IPS-15b (cell line): ENCODE measurements at regions not wholly inside any gene's neighbourhood (a gene's known extent, or its start where the extent isn't known, plus 50 kb on each side); places are given as distances from the start of the nearest gene placed in this dataset.
"Not testable (repeated sequence)": the region's sequence is repeated elsewhere in the genome, so short reads cannot be mapped to it uniquely, and the experiment has no call there.

Experiments used
- H3K27me3 ChIP-seq: one replicate; pipeline ENCODE4 v1.6.1; 2013; ENCODE audit warnings: low read length; ENCODE audit not compliant: control insufficient read depth, insufficient read depth
- H3K36me3 ChIP-seq: one replicate; pipeline ENCODE4 v1.6.1; 2013; ENCODE audit warnings: low read length; ENCODE audit not compliant: control insufficient read depth, insufficient read depth
- H3K4me1 ChIP-seq: one replicate; pipeline ENCODE4 v1.6.1; 2013; ENCODE audit warnings: mild to moderate bottlenecking, low read length; ENCODE audit not compliant: control insufficient read depth, insufficient read depth
- H3K4me3 ChIP-seq: one replicate; pipeline ENCODE4 v1.5.1; 2013; ENCODE audit warnings: low read depth, low read length
- H3K9ac ChIP-seq: one replicate; pipeline ENCODE4 v1.6.1; 2013; ENCODE audit warnings: low read depth, mild to moderate bottlenecking, low read length
- H3K9me3 ChIP-seq: one replicate; pipeline ENCODE4 v1.6.1; 2013; ENCODE audit warnings: mild to moderate bottlenecking, low read length; ENCODE audit not compliant: control insufficient read depth, insufficient read depth

GRCh38 chr17:71628306-71628705 is 492.5 kb upstream of the SOX9 start:
- H3K9me3 ChIP-seq = no peaks in the 10 kb centered on the region
- H3K36me3 ChIP-seq = no peaks in the 10 kb centered on the region
- no peaks in the 10 kb centered on the region for H3K27me3 ChIP-seq
- no peak overlapping the region for H3K9ac ChIP-seq
- no peaks in the 10 kb centered on the region for H3K4me1 ChIP-seq
- no peak overlapping the region for H3K4me3 ChIP-seq

- H3K9ac ChIP-seq = no peak overlapping the region
- H3K27me3 ChIP-seq = no peaks in the 10 kb centered on the region
- no peaks in the 10 kb centered on the region for H3K4me1 ChIP-seq
- H3K9me3 ChIP-seq = no peaks in the 10 kb centered on the region
- no peak overlapping the region for H3K4me3 ChIP-seq
- no peaks in the 10 kb centered on the region for H3K36me3 ChIP-seq
Measured at GRCh38 chr17:71631483-71631882, 489.3 kb upstream of the SOX9 start.

- no peaks in the 10 kb centered on the region for H3K36me3 ChIP-seq
- no peaks in the 10 kb centered on the region for H3K4me1 ChIP-seq
- H3K27me3 ChIP-seq = no peaks in the 10 kb centered on the region
- H3K9me3 ChIP-seq = no peaks in the 10 kb centered on the region
- no peak overlapping the region for H3K4me3 ChIP-seq
- no peak overlapping the region for H3K9ac ChIP-seq
Measured at GRCh38 chr17:71632328-71632727, 488.5 kb upstream of the SOX9 start.

- Histone ChIP-seq H3K9ac (no peak overlapping the region), H3K4me1 (no peaks in the 10 kb centered on the region)
Measured at GRCh38 chr17:71633391-71633849, 487.4 kb upstream of the SOX9 start.

GRCh38 chr17:71634376-71634775 is 486.4 kb upstream of the SOX9 start:
- H3K4me1 ChIP-seq = no peaks in the 10 kb centered on the region
- H3K9ac ChIP-seq = no peak overlapping the region
- no peaks in the 10 kb centered on the region for H3K27me3 ChIP-seq
- H3K36me3 ChIP-seq = no peaks in the 10 kb centered on the region
- H3K9me3 ChIP-seq = no peaks in the 10 kb centered on the region
- H3K4me3 ChIP-seq = no peak overlapping the region

More at GRCh38 chr17:71633391-71633849, 487.4 kb upstream of the SOX9 start:
- no peaks in the 10 kb centered on the region for H3K27me3 ChIP-seq
- no peaks in the 10 kb centered on the region for H3K9me3 ChIP-seq
- no peak overlapping the region for H3K4me3 ChIP-seq
- H3K36me3 ChIP-seq = no peaks in the 10 kb centered on the region

GRCh38 chr17:71635187-71635586 is 485.6 kb upstream of the SOX9 start:
- H3K4me3 ChIP-seq = no peak overlapping the region
- no peaks in the 10 kb centered on the region for H3K27me3 ChIP-seq
- H3K4me1 ChIP-seq = no peaks in the 10 kb centered on the region
- H3K36me3 ChIP-seq = no peaks in the 10 kb centered on the region
- H3K9ac ChIP-seq = no peak overlapping the region
- H3K9me3 ChIP-seq = no peaks in the 10 kb centered on the region

- Histone ChIP-seq H3K4me1 (no peaks in the 10 kb centered on the region), H3K36me3 (no peaks in the 10 kb centered on the region), H3K27me3 (no peaks in the 10 kb centered on the region), H3K9ac (no peak overlapping the region), H3K9me3 (no peaks in the 10 kb centered on the region), H3K4me3 (no peak overlapping the region)
Measured at GRCh38 chr17:71636644-71637043, 484.2 kb upstream of the SOX9 start.

- no peak overlapping the region for H3K9ac ChIP-seq
- no peaks in the 10 kb centered on the region for H3K4me1 ChIP-seq
- H3K4me3 ChIP-seq = no peak overlapping the region
- no peaks in the 10 kb centered on the region for H3K9me3 ChIP-seq
- H3K36me3 ChIP-seq = no peaks in the 10 kb centered on the region
- no peaks in the 10 kb centered on the region for H3K27me3 ChIP-seq
Measured at GRCh38 chr17:71638668-71639067, 482.2 kb upstream of the SOX9 start.

GRCh38 chr17:71639865-71640264 is 481.0 kb upstream of the SOX9 start:
- H3K36me3 ChIP-seq = no peaks in the 10 kb centered on the region
- no peaks in the 10 kb centered on the region for H3K9me3 ChIP-seq
- H3K4me1 ChIP-seq = no peaks in the 10 kb centered on the region
- no peak overlapping the region for H3K4me3 ChIP-seq
- no peaks in the 10 kb centered on the region for H3K27me3 ChIP-seq
- H3K9ac ChIP-seq = no peak overlapping the region

GRCh38 chr17:71646890-71647289 is 473.9 kb upstream of the SOX9 start:
- H3K9ac ChIP-seq, H3K4me3 ChIP-seq, H3K9me3 ChIP-seq, H3K36me3 ChIP-seq, H3K27me3 ChIP-seq, H3K4me1 ChIP-seq: not testable (repeated sequence)

GRCh38 chr17:71648342-71648741 is 472.5 kb upstream of the SOX9 start:
- H3K27me3 ChIP-seq, H3K9me3 ChIP-seq, H3K4me1 ChIP-seq: not testable (repeated sequence)

GRCh38 chr17:71649941-71650350 is 470.9 kb upstream of the SOX9 start:
- no peaks in the 10 kb centered on the region for H3K27me3 ChIP-seq
- H3K4me1 ChIP-seq = no peaks in the 10 kb centered on the region
- H3K36me3 ChIP-seq = no peaks in the 10 kb centered on the region

More at GRCh38 chr17:71648342-71648741, 472.5 kb upstream of the SOX9 start:
- H3K9ac ChIP-seq, H3K4me3 ChIP-seq, H3K36me3 ChIP-seq: not testable (repeated sequence)

GRCh38 chr17:71655542-71655941 is 465.3 kb upstream of the SOX9 start:
- Histone ChIP-seq H3K9me3 (no peaks in the 10 kb centered on the region), H3K4me1 (no peaks in the 10 kb centered on the region), H3K4me3 (no peak overlapping the region), H3K27me3 (no peaks in the 10 kb centered on the region), H3K9ac (no peak overlapping the region), H3K36me3 (no peaks in the 10 kb centered on the region)

More at GRCh38 chr17:71649941-71650350, 470.9 kb upstream of the SOX9 start:
- Histone ChIP-seq H3K9ac (no peak overlapping the region), H3K4me3 (no peak overlapping the region), H3K9me3 (no peaks in the 10 kb centered on the region)
